OCI-LY7 (cell line): ENCODE measurements at regions not wholly inside any gene's neighbourhood (a gene's known extent, or its start where the extent isn't known, plus 50 kb on each side); places are given as distances from the start of the nearest gene placed in this dataset.
"Not testable (repeated sequence)": the region's sequence is repeated elsewhere in the genome, so short reads cannot be mapped to it uniquely, and the experiment has no call there.

ENCODE experiments used
- BruUV-seq: library from RNA; stranded (reverse); fragments of 400-500 nt; replicated peaks from 2 replicates; lab custom pipeline; 2021; lab: Mats Ljungman, UMichigan
- CTCF ChIA-PET: fragments of 300-600 bp; sonication (Branson Sonifier 250); formaldehyde crosslinking; loops from one replicate; lab custom pipeline; 2022; ENCODE audit warnings: antibody characterized with exemption; ENCODE audit not compliant: unreplicated experiment; lab: Charles Lee
- POLR2A ChIA-PET: fragments of 300-600 bp; sonication (Branson Sonifier 250); formaldehyde crosslinking; loops from one replicate; lab custom pipeline; 2022; ENCODE audit warnings: antibody characterized with exemption; lab: Charles Lee
- DNase-seq: peaks from one replicate; pipeline ENCODE4 v3.0.0-alpha.2; 2015; ENCODE audit warnings: low spot score
- H2AFZ ChIP-seq: fragments of 200-600 bp; sonication (generic), shearing (Covaris generic); 2 replicates; pipeline ENCODE4 v1.6.1; 2014; ENCODE audit warnings: mild to moderate bottlenecking, antibody characterized with exemption, low read length, moderate library complexity
- H3K27ac ChIP-seq: fragments of 200-600 bp; sonication (generic); 2 replicates; pipeline ENCODE4 v1.5.1; 2014; ENCODE audit warnings: mixed run types, low read depth, mild to moderate bottlenecking, moderate library complexity, low read length, inconsistent platforms; ENCODE audit not compliant: poor library complexity, severe bottlenecking
- H3K36me3 ChIP-seq: fragments of 200-600 bp; sonication (generic); 2 replicates; pipeline ENCODE4 v1.6.1; 2014; ENCODE audit warnings: mild to moderate bottlenecking, antibody characterized with exemption, low read length, moderate library complexity, mixed read lengths; ENCODE audit not compliant: insufficient read depth
- H3K4me1 ChIP-seq: fragments of 200-600 bp; sonication (generic); 2 replicates; pipeline ENCODE4 v1.5.1; 2014; ENCODE audit warnings: mild to moderate bottlenecking, low read length; ENCODE audit not compliant: insufficient read depth, poor library complexity, severe bottlenecking
- H3K4me2 ChIP-seq: fragments of 200-600 bp; sonication (generic); 2 replicates; pipeline ENCODE4 v1.6.1; 2014; ENCODE audit warnings: mild to moderate bottlenecking, low read length
- H3K4me3 ChIP-seq: fragments of 200-600 bp; sonication (generic); 2 replicates; pipeline ENCODE4 v1.5.1; 2014; ENCODE audit warnings: mild to moderate bottlenecking, low read depth, low read length; ENCODE audit not compliant: poor library complexity, severe bottlenecking
- H3K79me2 ChIP-seq: fragments of 200-600 bp; sonication (generic); 2 replicates; pipeline ENCODE4 v1.6.1; 2016; ENCODE audit warnings: low read depth, mild to moderate bottlenecking, low read length, moderate library complexity, mixed read lengths; ENCODE audit not compliant: insufficient read depth
- H3K9me2 ChIP-seq: fragments of 200-600 bp; sonication (generic); 2 replicates; pipeline ENCODE4 v1.6.1; 2016; ENCODE audit warnings: mild to moderate bottlenecking, low read length, mixed read lengths; ENCODE audit not compliant: insufficient read depth
- H3K9me3 ChIP-seq: fragments of 200-600 bp; sonication (generic); 2 replicates; pipeline ENCODE4 v1.6.1; 2014; ENCODE audit warnings: mild to moderate bottlenecking, mixed run types, low read length, mixed read lengths
- H4K20me1 ChIP-seq: fragments of 200-600 bp; sonication (generic); 2 replicates; pipeline ENCODE4 v1.6.1; 2014; ENCODE audit warnings: mild to moderate bottlenecking, antibody characterized with exemption, low read length, moderate library complexity, mixed read lengths; ENCODE audit not compliant: insufficient read depth
- EZH2phosphoT487 ChIP-seq: fragments of 200-600 bp; sonication (generic); IDR thresholded peaks from 2 replicates; pipeline ENCODE4 v1.6.1; 2018; ENCODE audit warnings: low read depth, borderline replicate concordance, mild to moderate bottlenecking, mixed run types, antibody characterized with exemption, low read length, moderate library complexity, mixed read lengths
- intact Hi-C: fragments of 100-400 bp; cut with micrococcal nuclease; formaldehyde crosslinking; loops from one replicate; pipeline ENCODE4 v1.10.0; 2022; ENCODE audit not compliant: unreplicated experiment
- TF ChIP-seq, protein P1 (sequence below): fragments of 200-600 bp; sonication (generic); conservative IDR thresholded peaks from 2 replicates; pipeline ENCODE4 v1.5.1; 2014; ENCODE audit warnings: mild to moderate bottlenecking, antibody characterized with exemption, low read length, moderate library complexity, mixed read lengths

DNA sequence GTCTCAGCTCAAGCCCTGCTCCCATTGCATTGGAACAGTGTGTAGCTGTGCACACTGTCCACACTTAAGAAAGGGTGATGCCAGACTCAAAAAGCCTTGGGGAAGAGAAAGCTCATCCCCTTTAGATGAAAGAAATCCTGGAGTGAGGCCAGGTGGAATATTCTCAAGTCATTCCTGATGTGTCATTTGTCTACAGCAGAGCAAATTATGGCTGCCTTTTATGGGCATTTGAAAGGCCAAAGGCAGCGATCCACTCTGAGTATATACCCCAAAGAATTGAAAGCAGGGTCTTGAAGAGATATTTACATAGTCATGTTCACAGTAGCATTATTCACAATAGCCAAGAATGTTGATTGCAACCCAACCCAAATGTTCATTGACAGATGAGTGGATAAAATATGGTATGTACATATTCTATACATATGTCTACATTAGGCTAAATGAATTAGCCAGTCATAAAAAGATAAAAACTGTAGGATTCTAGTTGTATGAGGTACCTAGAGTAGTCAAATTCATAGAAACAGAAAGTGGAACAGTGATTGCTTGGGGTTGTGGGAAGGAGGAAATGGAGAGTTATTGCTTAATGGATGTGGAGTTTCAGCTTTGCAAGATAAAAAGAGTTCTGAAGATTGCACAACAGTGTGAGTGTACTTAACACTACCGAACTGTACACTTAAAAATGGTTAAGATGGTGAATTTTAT lies 214.9 kb downstream of the KCNRG start:
- Histone ChIP-seq H3K79me2 (no peaks in the 10 kb centered on the region), H3K9me3 (0 out of 2 replicates have a peak, but pooled peaks cover 5% of the 10 kb centered on the region), H3K4me1 (peaks cover 14% of the 10 kb centered on the region), H3K4me3 (no peak overlapping the region), H3K9me2 (no peaks in the 10 kb centered on the region), H3K4me2 (no peak overlapping the region), H3K27ac (no peak overlapping the region), H2AFZ (no peak overlapping the region), H3K36me3 (no peaks in the 10 kb centered on the region), H4K20me1 (no peaks in the 10 kb centered on the region)
- TF ChIP-seq, protein P1, sequence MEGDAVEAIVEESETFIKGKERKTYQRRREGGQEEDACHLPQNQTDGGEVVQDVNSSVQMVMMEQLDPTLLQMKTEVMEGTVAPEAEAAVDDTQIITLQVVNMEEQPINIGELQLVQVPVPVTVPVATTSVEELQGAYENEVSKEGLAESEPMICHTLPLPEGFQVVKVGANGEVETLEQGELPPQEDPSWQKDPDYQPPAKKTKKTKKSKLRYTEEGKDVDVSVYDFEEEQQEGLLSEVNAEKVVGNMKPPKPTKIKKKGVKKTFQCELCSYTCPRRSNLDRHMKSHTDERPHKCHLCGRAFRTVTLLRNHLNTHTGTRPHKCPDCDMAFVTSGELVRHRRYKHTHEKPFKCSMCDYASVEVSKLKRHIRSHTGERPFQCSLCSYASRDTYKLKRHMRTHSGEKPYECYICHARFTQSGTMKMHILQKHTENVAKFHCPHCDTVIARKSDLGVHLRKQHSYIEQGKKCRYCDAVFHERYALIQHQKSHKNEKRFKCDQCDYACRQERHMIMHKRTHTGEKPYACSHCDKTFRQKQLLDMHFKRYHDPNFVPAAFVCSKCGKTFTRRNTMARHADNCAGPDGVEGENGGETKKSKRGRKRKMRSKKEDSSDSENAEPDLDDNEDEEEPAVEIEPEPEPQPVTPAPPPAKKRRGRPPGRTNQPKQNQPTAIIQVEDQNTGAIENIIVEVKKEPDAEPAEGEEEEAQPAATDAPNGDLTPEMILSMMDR, result no peak
- no peak for TF ChIP-seq EZH2phosphoT487
- ChIA-PET CTCF (no interaction called here), POLR2A (interaction anchor here (0.6 kb wide), 1 partner anchor 40 kb away, joined by 3 read pairs; no protein-coding TSS in a partner anchor)
- BruUV-seq, result no TSS peak
- intact Hi-C loops, result no loop called here
- DNase-seq, result no peak

DNA sequence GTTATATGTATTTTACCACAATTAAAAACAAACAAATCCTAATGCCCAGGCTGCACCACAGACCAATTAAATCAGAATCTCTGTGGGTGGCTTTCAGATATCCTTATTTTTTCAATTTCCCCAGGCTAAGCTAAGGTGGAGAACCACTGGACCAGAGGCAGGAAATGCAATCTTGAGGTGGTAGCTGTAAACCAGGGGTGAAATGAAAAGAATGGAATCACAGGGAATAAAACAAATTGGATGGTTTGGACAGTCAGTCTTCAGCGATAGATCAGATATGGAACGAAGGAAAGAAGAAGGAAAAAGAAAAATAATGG lies 215.4 kb downstream of the KCNRG start:
- Histone ChIP-seq H3K4me2 (no peak overlapping the region), H3K79me2 (no peaks in the 10 kb centered on the region), H3K4me1 (peaks cover 19% of the 10 kb centered on the region), H3K9me2 (no peaks in the 10 kb centered on the region), H3K4me3 (no peak overlapping the region), H2AFZ (no peak overlapping the region), H3K27ac (no peak overlapping the region), H3K9me3 (0 out of 2 replicates have a peak, but pooled peaks cover 5% of the 10 kb centered on the region), H3K36me3 (no peaks in the 10 kb centered on the region), H4K20me1 (no peaks in the 10 kb centered on the region)
- ChIA-PET POLR2A (no interaction called here), CTCF (no interaction called here)
- intact Hi-C loops, result no loop called here
- TF ChIP-seq, protein P1, result no peak
- TF ChIP-seq EZH2phosphoT487, result no peak
- BruUV-seq, result no TSS peak
- DNase-seq, result no peak

DNA sequence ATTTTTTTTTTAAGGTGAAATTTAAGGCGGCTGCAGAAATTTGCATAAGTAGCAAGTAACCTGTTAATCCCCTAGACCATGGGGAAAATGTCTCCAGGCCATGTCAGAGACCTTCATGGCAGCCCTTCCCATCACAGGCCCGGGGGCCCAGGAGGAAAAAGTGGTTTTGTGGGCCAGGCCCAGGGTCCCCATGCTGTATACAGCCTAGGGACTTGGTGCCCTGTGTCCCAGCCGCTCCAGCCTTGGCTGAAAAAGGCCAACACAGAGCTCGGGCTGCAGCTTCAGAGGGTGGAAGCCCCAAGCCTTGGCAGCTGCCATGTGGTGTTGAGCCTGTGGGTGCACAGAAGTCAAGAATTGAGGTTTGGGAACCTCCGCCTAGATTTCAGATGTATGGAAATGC lies 218.3 kb downstream of the KCNRG start:
- intact Hi-C loops, POLR2A ChIA-PET: not testable (repeated sequence)

More for the DNA sequence above, 218.3 kb downstream of the KCNRG start:
- not testable (repeated sequence) for H3K4me3 ChIP-seq, H3K4me2 ChIP-seq, H3K9me3 ChIP-seq, H3K9me2 ChIP-seq, H4K20me1 ChIP-seq, DNase-seq, H3K36me3 ChIP-seq, BruUV-seq, H3K27ac ChIP-seq, H2AFZ ChIP-seq, H3K79me2 ChIP-seq
- CTCF ChIA-PET, result interaction anchor here (0.6 kb wide), 1 partner anchor 173 kb away, joined by 3 read pairs; no protein-coding TSS in a partner anchor
- H3K4me1 ChIP-seq, result peaks cover 19% of the 10 kb centered on the region
